HG03439 (cell line): ENCODE measurements at regions not wholly inside any gene's neighbourhood (a gene's known extent, or its start where the extent isn't known, plus 50 kb on each side); places are given as distances from the start of the nearest gene placed in this dataset.
"Not testable (repeated sequence)": the region's sequence is repeated elsewhere in the genome, so short reads cannot be mapped to it uniquely, and the experiment has no call there.

Source experiments
- ATAC-seq: cut with Tn5 transposase; IDR thresholded peaks from one replicate; pipeline ENCODE4 v1.9.1; 2021; ENCODE audit warnings: mild to moderate bottlenecking, moderate library complexity; ENCODE audit not compliant: unreplicated experiment

- ATAC-seq, result not testable (repeated sequence)
These were observed 970.6 kb downstream of the NR2F1-AS1 start for GRCh38 chr5:92610435-92610834.

DNA sequence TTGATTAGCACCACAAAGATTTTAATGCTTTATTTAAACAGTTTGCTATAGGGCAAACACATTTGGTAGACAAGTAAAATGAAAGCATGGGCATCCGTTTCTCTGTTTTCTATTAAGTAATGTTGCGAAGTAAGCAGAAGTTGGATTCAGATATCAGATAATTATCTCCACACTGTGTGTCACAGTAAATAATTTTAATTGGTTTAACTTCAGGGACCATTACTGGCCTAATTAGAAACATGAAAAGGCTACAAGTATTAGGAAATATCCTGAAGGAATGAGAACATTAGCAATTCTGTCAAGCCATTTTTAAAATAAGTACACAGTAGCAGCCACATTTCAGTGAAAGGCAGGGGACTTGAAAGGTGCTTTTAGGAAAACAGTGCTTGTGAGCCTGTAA lies 975.4 kb downstream of the NR2F1-AS1 start:
- no peak for ATAC-seq

DNA sequence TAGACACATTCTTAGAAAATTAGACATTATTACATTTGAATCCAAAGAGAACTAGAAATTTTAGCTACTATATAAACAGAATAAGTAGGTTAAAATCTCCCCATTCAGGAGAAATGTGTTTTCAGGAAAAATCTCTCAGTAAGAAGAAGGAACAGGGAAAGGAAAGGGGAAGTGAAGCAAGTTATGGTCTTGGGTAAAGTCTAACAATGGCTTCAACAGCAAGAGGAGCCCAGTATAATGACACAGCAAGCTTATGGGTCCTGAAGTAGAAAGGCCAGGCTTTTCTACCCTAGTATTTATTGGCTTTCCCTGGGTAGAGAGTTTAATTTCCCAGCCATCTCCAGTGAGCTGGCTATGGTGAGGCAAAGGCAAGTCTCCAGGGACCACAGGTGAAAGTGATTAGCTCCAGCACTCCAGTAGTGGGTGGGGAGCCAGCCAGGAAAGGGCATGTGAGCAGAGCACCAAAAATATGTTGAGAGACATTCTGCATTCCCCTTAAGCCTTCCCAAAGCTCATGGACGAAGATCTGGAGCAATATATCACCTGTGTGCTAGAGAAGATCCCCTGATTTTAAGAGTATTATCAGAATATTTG lies 981.7 kb downstream of the NR2F1-AS1 start:
- no peak for ATAC-seq

DNA sequence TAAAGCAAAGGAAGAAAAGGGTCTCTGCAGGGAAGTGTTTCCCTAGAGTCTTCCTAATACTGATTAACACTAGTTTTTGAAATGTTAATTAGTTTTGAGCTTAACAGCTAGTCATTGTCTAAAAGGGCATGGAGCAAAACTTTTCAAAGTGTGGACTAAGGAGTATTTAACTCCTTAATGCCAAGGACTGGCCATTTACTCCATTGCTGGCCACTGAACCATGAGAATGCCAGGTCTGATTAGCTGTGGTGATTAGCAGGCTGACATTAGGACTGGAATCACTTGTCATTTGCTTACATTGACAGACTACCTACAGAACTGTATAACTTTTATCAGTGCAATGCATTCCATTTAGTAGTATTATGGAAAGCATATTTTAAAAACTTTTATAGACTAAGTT lies 987.0 kb downstream of the NR2F1-AS1 start:
- no peak for ATAC-seq

DNA sequence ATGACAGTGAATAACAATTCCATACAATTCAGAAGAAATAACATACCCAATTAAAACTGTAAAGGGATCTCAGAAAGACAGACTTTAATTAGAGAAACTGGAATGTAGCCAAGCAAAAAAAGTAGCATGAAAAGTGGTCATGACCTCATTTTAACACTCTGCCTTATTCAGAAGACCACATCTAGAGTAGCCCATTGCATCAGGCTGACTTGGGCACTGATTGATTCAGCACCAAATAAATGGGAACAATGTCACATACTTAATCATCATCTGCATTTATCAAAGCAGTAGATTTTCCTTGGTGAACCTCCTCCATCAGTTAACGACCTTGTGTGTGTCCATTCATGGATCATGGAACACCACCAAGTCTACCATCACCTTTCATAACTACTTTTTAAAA lies 992.1 kb downstream of the NR2F1-AS1 start:
- no peak for ATAC-seq

DNA sequence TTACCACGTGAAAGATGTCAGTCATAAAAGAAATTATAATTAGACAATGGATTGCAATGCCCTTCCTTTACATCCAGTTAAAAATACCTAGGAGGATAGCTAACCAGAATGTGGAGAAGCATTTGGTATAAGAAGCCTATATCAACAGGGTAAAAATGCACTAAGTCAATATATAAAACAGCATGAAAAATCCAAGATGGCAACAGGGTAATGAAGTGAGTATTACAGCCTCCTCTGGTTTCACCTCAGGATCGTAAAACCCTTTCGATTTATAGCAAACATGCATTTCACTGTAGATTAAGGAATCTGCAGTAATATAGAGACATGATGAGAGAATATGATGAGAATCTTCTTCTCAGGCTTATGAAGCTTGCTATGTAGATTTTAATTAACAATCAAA lies 999.3 kb downstream of the NR2F1-AS1 start:
- ATAC-seq, result no peak

DNA sequence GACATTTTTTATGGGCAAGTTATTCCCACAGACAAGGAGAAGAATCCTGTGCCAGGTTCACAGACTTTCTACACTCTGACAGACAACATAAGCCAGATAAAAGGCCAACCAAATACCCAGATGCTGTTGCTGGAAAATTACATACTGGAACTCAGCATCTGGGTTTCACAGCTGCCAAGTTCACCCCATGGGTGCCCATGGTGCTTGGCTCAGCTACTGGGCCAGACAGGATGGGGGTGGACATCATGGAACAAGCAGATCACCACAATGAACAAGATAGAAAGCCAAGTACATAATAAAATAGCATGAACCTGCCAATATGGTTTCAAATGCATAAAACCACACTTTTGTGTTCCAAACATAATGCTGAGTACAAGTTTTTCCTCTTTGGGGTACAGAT lies 999.8 kb downstream of the NR2F1-AS1 start:
- ATAC-seq, result no peak

DNA sequence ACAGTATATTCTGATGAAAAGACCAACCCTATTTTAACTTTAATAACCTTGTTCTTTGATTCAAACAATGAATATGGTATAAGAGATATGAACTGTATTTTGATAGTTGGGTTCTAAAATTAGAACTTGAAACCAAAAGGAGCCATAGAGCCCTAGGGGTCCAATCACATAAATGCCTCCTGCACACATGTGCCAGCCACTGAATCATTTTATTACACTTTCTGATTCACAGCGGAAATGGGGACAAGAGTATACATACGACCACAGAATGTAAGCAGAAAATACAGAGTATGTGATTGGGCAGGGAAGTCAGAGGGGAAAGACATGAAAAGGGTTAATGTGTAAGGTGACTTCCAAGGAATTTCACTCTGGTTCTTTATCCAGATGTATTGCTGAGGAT lies 1000.2 kb downstream of the NR2F1-AS1 start:
- ATAC-seq, result no peak

GRCh38 chr5:92574023-92574422 lies 1007.0 kb downstream of the NR2F1-AS1 start:
- ATAC-seq, result no peak

DNA sequence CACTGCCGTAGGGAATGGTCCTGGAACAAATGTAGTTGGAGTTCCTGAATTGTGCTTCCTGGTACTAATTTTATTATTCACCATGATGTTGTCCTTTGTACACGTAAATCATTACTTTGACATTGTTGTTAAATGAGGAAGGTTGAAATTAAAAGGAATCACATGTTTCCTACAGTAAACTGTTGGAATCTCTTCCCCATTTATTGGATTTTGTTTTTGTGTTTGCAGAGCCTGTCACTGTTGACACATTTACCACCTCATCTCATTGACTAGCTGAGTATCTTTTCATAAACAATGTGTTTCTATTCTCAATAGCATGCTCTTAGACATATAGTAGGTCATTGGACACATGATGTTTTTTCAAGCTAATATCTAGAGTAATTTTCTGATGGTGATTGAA lies 1012.5 kb downstream of the NR2F1-AS1 start:
- ATAC-seq, result no peak

DNA sequence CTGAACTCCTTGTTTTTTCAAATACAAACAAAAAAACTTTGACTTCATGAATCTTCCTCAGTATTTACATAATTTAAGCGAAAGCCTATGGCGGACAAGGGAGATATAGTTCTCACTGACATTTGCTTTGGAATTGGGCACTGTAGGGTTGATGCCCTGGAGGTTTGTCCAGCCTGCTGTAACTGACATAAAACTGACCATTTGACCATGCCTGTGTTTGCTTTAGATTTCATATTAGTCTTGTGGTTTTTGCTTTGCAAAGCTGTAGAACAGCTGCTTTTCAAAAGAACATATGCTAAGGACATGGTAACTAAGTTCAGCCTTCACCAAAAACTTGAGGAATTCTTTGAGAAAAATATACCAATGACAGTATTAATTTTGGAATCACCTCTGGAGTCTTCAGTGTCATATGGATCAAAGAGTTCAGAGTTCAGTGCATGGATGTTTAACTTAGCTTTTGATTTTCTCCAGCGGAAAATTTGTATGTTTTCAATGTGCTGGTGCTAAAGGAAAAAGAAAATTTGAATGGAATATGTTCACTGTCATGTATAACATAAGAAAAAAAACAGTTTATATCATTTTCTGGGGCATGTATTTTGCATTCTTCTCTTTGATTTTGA lies 1013.1 kb downstream of the NR2F1-AS1 start:
- no peak for ATAC-seq

- ATAC-seq, result no peak
These were observed 1014.8 kb downstream of the NR2F1-AS1 start for GRCh38 chr5:92566113-92566786.

- no peak for ATAC-seq
These were observed 1015.3 kb downstream of the NR2F1-AS1 start for GRCh38 chr5:92565673-92566072.

GRCh38 chr5:92562065-92562464 lies 1019.0 kb downstream of the NR2F1-AS1 start:
- ATAC-seq, result no peak

GRCh38 chr5:92561411-92561959 lies 1019.5 kb downstream of the NR2F1-AS1 start:
- ATAC-seq, result no peak

- no peak for ATAC-seq
These were observed 1020.2 kb downstream of the NR2F1-AS1 start for GRCh38 chr5:92560698-92561401.

DNA sequence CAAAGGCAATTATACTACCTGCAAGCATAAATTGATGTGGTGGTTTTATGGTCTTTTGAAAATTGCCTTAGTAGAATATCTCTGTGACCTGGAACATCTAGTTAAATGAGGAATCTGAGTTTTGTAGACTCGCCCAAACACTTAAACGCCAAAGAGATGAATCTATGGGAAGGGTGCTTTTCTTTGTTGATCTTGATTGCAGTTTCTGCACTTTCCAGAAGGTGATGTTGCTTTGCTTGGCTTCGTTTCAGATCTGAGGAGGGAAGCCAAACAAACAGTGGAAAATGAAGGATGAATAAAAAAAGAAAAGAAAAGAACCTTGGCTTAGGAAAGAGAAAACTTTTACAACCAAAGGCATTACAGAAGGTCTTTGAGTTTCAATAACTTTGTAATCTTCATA lies 1021.2 kb downstream of the NR2F1-AS1 start:
- ATAC-seq, result no peak

- ATAC-seq, result no peak
These were observed 1021.7 kb downstream of the NR2F1-AS1 start for GRCh38 chr5:92559331-92559730.

DNA sequence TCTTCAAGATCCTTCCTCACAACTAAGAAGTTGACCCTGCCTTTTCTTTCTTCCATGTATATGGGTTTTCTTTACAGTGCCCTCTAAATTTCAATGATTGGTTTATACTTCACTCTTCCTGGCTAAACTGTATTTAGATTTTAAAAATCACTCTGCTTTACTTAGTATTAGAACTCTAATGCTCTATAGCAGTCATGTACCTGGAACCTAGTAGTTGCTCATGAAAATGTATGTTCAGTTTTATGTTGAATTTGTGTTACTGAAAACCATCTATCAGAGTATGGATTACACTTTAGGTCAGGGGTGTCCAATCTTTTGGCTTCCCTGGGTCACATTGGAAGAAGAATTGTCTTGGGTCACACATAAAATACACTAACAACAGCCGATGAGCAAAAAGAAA lies 1024.3 kb downstream of the NR2F1-AS1 start:
- no peak for ATAC-seq

GRCh38 chr5:92554447-92555085 lies 1026.5 kb downstream of the NR2F1-AS1 start:
- ATAC-seq, result no peak

DNA sequence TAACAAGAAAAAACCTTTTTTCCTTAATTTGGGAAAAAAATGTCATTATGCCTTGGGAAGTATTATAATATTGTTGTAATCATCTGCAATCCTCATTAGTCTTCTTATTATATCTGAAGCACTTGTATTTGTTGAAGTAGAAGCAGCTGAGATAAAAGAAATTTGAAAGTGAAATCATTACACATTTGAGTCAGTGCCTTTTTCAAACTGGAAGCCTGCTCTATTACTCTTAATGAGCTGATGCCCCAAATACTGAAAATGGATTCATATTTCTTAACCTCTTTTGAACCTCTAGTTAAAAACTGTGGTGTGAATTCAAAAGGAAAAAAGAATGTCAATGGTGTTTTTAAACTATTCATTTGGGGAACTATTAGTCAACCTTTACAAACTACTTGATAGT lies 1027.7 kb downstream of the NR2F1-AS1 start:
- no peak for ATAC-seq
